ENCODE measurements at regions not wholly inside any gene's neighbourhood (a gene's known extent, or its start where the extent isn't known, plus 50 kb on each side); places are given as distances from the start of the nearest gene placed in this dataset.

DNA sequence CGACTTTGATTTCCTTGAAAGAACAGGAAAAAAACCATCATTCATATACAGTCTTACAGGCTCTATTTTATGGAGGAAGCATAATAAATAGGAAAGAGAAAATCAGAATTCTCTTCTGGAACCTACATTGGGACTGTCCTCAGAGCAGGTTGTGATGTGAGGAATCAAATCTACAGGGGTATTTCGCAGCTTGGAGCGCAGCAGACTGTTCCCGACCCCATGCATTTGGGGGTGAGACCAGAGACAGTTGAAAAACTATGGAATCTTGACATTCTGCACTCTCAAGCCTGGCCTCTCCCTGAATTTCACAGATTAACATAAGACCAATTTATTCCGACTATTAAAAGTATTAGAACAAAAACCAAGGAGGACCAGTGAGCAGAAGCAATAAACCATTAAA, 93.3 kb upstream of the PRSS58 start:
- no peak overlapping the region for H3K27ac ChIP-seq
- TF ChIP-seq, protein P1, sequence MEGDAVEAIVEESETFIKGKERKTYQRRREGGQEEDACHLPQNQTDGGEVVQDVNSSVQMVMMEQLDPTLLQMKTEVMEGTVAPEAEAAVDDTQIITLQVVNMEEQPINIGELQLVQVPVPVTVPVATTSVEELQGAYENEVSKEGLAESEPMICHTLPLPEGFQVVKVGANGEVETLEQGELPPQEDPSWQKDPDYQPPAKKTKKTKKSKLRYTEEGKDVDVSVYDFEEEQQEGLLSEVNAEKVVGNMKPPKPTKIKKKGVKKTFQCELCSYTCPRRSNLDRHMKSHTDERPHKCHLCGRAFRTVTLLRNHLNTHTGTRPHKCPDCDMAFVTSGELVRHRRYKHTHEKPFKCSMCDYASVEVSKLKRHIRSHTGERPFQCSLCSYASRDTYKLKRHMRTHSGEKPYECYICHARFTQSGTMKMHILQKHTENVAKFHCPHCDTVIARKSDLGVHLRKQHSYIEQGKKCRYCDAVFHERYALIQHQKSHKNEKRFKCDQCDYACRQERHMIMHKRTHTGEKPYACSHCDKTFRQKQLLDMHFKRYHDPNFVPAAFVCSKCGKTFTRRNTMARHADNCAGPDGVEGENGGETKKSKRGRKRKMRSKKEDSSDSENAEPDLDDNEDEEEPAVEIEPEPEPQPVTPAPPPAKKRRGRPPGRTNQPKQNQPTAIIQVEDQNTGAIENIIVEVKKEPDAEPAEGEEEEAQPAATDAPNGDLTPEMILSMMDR (conservative IDR thresholded peaks at IDR 0.05): no peak
- TF ChIP-seq ZFX (IDR thresholded peaks at IDR 0.05): no peak

DNA sequence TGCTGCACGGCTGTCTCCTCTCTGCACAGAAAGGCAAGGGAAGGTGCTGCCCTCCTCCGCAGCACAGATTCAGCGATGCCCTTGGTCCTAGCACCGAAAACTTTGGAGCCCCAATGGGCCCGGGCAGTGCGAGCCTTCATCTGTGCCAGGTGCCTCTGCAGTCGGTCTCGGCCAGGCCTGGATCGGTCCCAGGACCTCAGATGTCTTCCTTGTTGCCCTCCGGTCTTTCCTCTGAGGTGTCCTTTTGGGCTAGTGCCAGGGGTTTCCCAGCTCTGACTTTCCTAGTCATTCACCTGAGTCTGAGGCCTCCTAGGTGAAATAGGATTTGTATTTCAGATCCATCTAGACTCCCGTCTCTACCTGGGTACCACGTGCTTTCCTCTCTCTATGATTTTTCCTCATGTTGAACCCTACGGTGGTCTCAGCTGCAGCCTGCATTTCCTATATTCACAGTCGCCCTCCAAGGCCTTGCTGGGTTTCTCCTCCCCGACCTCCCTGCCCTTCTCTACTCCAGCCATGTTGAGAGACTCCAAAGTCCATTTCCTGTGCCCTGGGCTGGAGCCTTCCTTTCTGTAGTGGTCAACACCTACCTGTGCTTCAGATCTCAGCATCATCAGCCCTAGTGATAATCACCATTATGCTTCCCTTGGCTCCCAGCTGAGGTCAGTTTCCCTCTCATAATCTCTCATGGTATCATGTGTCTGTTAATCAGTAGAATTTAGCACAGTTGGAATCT, 92.0 kb upstream of the PRSS58 start:
- TF ChIP-seq ZFX (IDR thresholded peaks at IDR 0.05): no peak
- TF ChIP-seq, protein P1 (conservative IDR thresholded peaks at IDR 0.05): no peak
- H3K27ac ChIP-seq: no peak overlapping the region

DNA sequence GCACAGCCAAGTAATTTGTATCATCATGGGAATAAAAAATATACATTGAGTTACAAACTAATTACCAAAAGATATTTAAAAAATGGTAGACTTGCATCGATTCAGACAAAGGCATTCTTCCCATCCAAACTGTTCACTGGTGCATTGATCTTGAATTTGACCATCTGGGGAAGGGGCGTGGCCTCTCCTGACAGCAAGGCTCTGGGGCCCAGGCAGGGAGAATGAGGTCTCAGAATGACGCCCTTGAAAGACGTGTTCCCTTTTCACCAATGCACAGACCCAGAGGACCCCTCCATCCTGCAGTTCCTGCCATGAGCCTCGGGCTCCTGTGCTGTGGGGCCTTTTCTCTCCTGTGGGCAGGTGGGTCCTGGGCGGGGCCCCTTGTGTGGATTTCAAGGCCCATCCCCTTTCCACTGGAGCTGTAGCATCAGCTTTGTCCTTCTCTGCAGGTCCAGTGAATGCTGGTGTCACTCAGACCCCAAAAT, 91.1 kb upstream of the PRSS58 start:
- TF ChIP-seq ZFX (IDR thresholded peaks at IDR 0.05): no peak
- TF ChIP-seq, protein P1 (conservative IDR thresholded peaks at IDR 0.05): no peak

DNA sequence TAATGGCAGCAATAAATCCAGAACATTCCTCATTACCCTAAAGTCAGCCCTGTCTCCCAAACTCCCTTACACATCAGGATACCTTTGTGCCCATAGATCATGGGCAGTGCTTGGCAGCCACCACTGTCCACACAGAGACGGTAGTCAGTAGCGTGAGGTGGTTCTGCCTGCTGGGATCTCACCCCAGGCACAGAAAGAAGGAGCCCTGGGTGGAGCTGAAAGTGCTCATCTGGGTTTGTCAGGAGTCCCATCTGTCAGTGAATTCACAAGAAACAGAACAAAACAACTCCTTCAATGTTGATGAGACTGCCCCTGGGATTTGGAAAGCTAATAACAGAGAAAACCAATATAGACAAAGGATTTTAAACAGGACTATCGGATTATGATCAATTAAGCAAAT, 90.2 kb upstream of the PRSS58 start:
- TF ChIP-seq ZFX (IDR thresholded peaks at IDR 0.05): no peak
- TF ChIP-seq, protein P1 (conservative IDR thresholded peaks at IDR 0.05): no peak

More for the DNA sequence above, 91.1 kb upstream of the PRSS58 start:
- H3K27ac ChIP-seq: no peak overlapping the region

DNA sequence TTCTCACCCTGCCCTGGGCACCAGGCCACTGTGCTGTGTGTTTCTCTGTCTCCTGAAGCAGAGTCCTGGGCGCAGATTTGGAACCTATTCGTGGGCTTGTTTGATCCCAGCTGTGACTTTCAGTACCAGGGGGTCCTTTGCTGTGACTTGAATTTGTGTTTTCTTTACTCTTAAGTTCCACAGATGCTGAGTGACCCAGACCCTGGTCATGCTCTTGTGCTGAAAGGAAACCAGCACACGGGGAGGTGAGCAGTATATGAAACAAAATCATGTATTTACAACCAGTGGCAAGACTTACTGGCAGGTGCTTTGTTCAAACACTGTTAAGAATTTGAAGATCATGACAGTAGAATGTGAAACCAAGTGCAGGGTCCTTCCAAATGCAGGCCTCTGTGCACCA, 89.2 kb upstream of the PRSS58 start:
- TF ChIP-seq, protein P1 (conservative IDR thresholded peaks at IDR 0.05): no peak
- no peak for TF ChIP-seq ZFX (IDR thresholded peaks at IDR 0.05)
- H3K27ac ChIP-seq: no peak overlapping the region

More for the DNA sequence above, 90.2 kb upstream of the PRSS58 start:
- no peak overlapping the region for H3K27ac ChIP-seq

DNA sequence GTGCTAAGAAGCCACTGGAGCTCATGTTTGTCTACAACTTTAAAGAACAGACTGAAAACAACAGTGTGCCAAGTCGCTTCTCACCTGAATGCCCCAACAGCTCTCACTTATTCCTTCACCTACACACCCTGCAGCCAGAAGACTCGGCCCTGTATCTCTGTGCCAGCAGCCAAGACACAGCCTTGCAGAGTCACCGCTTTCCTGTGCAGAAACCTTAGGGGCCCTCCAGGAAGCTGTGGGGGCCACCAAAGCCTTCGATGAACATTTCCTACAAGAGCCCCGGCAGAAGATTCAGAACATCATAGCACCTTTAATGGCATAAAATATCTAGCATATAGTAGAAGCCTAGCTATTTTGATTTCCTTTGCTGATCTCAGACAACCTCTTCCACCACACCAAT, 88.0 kb upstream of the PRSS58 start:
- no peak for TF ChIP-seq ZFX (IDR thresholded peaks at IDR 0.05)
- TF ChIP-seq, protein P1 (conservative IDR thresholded peaks at IDR 0.05): no peak
- H3K27ac ChIP-seq: no peak overlapping the region

DNA sequence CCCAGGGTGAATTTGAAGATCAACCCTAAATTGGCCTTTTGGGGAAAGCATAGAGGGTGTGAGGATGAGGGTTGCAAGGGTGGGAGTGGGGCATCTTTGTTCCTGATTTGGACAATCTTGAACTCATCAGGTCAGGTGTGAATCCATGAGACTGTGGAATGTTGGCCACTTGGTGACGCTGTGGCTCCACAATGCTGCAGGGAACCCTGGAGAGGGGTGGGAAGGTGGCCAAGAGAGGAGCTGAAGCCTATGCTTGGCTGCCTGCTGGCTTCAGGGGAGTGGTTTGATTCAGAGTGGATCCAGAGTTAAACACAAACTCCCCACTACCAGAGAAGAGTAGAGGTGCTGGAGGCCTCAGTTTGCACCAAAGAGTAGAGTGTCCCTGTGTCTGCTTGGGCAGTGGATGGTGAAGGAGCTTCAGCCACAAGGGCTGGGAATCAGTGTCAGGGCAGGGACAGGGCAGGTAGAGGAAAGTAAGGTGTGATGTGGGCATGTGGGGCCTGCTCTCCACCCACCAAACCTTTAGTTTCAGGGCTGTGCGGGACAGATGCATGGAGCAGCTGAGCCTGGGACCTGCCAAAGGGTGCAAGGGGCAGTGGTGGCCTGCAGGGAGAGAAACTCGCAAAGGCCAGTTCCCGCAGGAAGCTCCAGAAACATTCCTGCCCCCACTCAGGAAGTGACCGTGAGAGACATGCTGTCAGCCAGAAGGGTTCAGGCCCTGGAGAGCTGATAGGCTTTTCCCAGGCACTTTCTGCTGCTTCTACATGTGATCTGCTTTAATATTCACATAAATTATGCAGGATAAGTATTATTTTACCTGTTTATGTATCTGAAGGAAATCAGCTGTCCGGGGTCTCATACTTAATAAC, 81.0 kb upstream of the PRSS58 start:
- H3K27ac ChIP-seq: no peak overlapping the region
- no peak for TF ChIP-seq ZFX (IDR thresholded peaks at IDR 0.05)
- TF ChIP-seq, protein P1 (conservative IDR thresholded peaks at IDR 0.05): peak; percentile 70
